AG09319 (cell line): ENCODE measurements at regions not wholly inside any gene's neighbourhood (a gene's known extent, or its start where the extent isn't known, plus 50 kb on each side); places are given as distances from the start of the nearest gene placed in this dataset.
"Not testable (repeated sequence)": the region's sequence is repeated elsewhere in the genome, so short reads cannot be mapped to it uniquely, and the experiment has no call there.

ENCODE experiments used
- DNase-seq: peaks from one replicate; pipeline ENCODE4 v3.0.0-alpha.2; 2010; ENCODE audit warnings: low read depth; ENCODE audit errors: extremely low read depth
- CTCF ChIP-seq: IDR thresholded peaks from 2 replicates; pipeline ENCODE4 v1.5.1; 2011; ENCODE audit warnings: low read depth, mild to moderate bottlenecking, inconsistent platforms, low read length, moderate library complexity

DNA sequence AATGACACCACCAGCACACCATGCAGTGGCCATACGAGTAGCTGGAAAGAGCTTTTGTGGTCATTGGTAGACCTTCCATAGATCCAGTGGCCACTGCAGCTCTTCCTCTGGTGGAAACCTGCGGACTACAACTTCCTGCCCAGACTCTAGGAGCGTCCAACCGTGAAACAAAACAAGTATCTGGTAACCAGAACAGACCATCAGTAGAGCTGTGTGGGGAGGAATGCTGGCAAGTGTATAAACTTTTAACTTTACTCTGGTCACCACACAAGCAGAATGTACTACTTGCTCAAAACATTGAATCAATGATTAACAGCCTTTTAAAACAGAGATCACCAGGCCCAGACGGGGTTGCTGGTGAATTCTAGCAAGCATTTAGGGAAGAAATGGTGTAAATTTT is 154.7 kb upstream of the DGKB start:
- no peak for TF ChIP-seq CTCF
- no peak for DNase-seq

DNA sequence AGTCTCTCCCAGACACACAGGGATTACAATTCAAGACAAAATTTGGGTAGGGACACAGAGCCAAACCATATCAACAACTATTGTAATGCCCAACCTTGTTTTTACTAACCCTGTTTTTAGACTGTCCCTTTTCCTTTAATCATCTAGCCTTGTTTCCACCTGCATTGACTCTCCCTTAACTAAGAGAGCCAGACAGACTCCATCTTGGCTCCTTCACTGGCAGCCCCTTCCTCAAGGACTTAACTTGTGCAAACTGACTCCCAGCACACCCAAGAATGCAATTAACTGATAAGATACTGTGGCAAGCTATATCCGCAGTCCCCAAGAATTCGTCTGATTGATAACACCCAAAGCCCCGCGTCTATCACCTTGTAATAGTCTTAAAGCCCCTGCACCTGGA is 151.8 kb upstream of the DGKB start:
- not testable (repeated sequence) for DNase-seq

- TF ChIP-seq CTCF = no peak
- no peak for DNase-seq
Observed at GRCh38 chr7:15049157-15049556, 146.6 kb upstream of the DGKB start.

DNA sequence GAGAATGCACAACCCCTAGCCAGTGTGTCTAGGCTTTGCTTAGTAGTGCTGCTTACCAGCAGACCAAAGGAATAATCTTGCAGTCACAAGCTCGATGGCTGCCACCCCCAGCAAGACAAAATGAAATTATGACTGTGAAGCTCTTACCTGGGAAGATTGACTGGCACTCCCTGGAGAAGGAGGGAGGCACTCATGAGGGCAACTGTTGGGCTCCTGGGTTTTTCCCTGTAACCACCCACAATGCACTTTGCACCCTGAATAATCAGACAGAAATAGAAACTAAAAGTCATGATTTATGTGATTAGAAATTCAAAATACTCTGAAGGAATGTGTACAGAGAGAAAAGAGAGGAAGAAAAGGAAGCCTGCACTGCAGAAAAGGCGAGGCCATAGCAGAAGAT is 144.3 kb upstream of the DGKB start:
- DNase-seq = no peak
- TF ChIP-seq CTCF = no peak

DNA sequence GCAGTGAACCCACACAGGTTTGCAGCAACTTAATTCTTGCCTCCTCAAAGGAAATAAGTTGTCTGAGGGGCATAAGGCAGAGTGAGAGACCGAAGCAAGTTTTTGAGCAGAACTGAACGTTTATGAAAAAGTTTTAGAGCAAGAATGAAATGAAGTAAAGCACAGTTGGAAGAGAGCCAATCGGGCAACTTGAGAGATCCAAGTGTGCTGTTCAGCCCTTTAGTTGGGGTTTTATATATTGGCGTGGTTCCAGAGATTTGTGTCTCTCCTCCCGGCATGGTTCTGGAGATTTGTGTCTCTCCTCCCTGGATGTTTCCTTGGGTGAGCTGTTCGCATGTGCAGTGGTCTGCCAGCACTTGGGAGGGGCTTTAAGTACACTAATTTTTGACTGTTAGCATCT is 141.4 kb upstream of the DGKB start:
- DNase-seq = no peak
- TF ChIP-seq CTCF = no peak

- no peak for TF ChIP-seq CTCF
- no peak for DNase-seq
Observed at GRCh38 chr7:15042285-15043065, 139.9 kb upstream of the DGKB start.

DNA sequence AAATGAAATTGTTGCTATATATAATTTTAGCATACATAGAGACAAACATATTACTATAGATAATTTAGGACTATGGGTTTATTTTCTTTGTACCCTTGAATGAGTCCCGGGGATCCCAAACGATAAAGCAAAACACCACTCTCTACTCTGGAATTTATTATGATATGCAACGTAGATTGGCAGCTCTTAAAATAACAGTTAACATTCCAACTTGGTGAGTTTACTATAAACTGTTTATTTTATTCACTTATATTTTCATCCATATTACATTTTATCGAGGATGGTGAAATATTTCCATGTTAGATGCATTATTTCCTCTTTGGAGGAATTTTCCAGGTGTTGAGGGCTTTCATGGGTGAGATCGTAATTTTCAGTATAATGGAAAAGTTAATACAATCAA is 138.7 kb upstream of the DGKB start:
- TF ChIP-seq CTCF = no peak
- DNase-seq = no peak

- DNase-seq = no peak
- TF ChIP-seq CTCF = no peak
Observed at GRCh38 chr7:15035814-15036213, 133.3 kb upstream of the DGKB start.
